ENCODE measurements at regions not wholly inside any gene's neighbourhood (a gene's known extent, or its start where the extent isn't known, plus 50 kb on each side); places are given as distances from the start of the nearest gene placed in this dataset.
"Not testable (repeated sequence)": the region's sequence is repeated elsewhere in the genome, so short reads cannot be mapped to it uniquely, and the experiment has no call there.

- TF ChIP-seq EZH2 (IDR thresholded peaks at IDR 0.05; ENCODE audit: insufficient read depth, poor library complexity, severe bottlenecking); EZH2phosphoT487 (IDR thresholded peaks at IDR 0.05; ENCODE audit: insufficient read depth, low read depth): not testable (repeated sequence)
Measured at GRCh38 chr3:15996496-15996895, 178.0 kb upstream of the GALNT15 start.

All from GM23248 (cell line).